ENCODE measurements at regions not wholly inside any gene's neighbourhood (a gene's known extent, or its start where the extent isn't known, plus 50 kb on each side); places are given as distances from the start of the nearest gene placed in this dataset.

DNA sequence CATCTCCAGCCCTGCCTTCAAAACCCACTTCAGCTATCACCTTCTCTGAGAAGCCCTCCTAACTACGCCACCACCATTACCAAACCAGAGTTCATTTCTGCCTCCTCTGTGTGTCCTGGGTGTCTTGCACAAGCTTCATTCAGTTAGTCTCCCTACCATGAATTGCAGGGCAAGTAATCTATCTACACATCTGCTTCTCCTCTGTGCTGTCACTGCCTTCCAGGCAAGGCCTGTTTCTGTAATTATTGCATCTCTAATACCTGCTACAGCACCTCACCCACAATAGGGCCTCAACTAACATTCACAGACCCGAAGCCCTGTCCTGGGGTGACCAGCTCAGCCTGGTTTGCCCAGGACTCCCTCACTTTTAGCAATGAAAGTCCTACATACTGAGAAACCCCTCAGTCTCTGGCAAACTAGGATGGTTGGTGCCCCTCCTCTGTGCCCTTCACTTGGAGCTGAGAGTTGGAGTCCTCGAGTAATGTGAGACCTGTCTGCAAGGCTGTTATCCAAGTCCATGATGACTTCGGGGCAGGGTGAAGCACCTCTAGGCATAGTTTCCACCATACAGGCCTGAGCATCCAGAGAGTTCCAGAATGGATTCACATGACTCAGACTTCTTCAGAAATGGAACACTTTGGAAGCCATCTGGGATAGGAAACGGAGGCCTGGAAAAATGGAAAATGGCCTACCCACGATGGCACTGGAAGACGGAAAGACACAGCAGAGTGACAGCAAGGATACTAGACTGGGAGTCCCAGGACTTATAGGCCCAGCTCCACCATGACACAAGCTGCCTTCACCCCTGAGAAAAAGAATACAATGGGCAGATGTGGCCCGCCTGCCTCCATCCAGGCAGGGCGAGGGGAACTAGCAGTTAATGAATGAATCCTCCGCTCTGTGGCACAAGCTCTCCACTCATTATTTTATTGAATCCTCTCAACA, 269.3 kb downstream of the BUD13 start:
- DNase-seq = no peak

DNA sequence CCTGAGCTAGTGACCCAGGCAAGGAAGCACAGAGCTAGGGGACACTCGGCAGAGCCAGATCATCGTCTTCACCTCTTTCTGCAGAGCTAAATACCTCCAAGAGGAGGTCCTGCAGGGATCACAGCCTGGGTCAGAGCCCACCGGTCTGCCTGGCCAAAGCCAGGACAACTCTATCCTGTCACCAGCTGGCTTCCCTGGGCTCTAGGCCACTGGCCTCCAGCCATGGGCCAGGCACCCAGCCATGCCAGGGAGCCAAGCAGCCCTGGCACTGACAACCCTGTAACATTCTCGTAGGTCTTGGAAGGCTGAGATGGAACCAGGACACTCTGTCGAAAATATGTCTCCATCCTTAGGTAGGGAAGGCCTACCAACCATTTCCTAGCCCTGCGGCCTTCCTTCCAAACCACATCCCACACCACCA, 270.1 kb downstream of the BUD13 start:
- no peak for DNase-seq

DNA sequence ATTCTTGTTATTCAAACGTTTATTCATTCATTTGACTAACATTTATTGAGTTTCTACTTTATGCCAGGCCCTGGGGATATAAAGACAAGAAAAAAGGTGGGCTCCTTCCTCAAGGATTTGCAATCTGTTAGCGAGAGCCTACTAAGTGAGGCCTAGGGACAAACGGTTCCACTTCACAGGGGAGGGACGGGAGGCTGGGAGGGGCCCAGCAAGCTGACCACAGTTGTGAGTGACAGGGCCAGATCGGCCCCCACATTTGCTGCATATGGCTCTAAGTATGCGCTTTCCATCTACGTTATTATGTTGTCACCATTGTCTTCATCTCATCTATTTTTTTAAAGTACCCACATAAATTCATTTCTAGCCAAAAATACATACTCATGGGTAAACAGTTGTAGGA, 271.1 kb downstream of the BUD13 start:
- DNase-seq = no peak

DNA sequence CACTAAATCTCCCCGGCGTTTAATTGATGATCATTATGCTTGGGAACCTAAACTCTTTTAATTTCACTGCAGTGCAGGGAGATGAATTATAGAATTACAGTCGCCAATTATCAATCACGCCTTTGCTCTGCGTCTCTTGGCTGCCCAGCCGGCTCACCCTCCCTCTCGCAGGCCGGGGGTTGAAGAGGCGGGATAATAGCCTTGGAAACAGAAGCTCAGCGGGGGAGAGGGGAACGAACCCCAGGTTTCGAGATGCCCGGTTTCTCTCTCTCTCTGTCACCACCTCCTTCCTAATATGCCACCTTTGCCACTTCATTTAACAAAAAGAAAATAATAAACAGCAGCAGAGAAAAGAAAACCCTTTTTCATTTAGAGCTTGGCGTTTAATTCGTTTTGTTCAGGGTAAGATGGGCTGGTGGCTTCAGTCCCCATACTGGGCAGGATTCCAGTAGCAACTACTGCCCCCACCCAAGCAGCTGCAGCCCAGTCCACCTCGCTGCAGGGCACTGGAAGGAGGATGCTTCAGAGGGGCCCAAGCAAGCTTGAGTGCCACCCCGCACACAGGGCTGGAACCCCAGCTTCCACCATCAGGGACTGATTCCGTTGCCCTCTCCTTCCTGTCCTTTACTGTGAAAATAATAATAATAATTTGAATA, 271.7 kb downstream of the BUD13 start:
- DNase-seq = no peak

DNA sequence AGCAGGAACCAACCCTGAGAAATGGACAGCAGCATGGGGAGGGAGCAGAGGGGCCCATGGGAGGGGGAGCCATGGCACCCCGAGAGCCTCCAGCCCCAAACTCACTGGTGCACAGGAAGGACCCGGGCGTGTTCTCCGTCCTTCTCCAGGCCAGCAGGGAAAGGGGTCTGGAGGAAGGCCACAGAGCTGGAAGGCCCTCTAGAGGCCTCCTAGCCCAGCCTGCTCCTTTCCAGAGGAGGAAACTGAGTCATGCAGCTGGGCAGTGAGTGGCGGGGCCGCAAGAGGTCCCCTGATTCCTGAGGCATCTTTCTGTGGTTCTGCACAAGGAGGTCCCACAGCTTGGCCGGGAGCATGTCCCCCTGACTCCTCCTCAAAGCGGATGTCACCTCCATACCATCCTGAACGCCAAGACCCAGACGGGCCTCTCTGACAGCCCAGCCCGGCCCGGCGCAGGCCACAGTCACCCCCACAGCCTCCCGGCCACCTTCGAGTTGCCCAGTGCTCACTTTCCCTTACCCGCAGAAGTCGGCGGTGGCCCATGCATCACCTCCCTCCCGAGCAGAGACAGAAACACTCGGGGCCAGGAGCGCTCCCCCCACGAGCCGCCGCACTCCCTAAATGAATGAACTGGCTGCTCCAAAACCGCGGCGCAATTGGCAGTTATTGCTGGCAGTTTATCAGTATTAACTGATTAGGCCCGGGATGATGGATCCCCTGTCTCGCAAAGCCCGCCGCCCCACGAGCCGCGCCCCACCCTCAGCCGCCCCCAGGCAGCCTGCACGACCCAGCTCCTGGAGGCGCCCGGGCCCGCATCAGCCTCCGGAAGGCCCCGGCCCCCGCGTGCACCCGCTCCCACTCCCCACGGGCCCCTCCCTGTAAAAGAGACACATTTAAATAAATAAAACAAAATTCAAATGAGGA, 272.5 kb downstream of the BUD13 start:
- DNase-seq = no peak

DNA sequence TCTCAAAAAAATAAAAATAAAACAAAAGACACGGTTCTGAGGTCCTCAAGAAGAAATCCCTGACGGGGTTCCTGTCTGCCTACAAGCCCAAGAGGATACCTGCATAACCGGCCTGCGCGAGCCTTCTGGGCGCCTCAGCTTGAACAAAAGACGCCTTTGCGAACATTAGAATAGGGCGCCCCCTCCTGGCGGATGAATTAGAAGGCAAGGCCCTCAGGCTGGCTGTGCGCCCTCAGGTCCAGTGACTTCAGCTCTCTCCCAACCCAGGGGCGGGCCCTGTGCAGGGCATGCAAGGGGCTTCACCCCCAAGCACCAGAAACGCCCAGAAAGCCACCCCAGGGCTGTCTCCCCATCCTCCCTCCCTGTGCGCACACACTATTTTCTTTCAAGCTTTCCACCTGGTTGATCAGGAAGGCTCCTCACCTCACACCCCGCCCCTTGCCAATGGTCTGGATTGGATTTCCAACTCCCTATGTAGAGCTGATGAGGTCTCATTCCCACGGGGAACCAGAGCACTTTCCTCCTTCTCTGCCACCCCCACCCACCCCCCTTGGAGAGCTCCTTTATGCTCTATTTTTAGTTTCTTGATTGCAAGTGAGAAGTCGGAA, 273.3 kb downstream of the BUD13 start:
- DNase-seq = peak; percentile 76

DNA sequence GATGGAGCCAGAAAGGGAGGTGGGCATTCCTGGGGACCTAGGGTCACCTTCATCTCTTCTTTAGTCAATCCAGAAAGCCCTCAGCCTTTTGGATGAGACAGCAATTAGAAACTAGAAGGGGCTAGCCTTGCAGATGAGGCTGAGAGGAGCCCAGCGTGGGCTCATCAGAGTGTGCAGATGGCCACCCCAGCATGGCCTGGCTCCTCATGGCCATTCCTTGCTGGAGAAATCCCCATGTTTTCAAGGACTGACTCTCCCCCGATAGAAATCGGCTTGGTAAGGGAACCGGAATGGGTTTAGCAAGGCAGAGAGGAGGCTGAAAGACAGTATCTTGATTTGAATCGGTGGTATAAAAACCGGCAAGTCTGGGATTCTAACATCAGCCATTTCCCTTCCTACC, 274.6 kb downstream of the BUD13 start:
- DNase-seq = no peak

DNA sequence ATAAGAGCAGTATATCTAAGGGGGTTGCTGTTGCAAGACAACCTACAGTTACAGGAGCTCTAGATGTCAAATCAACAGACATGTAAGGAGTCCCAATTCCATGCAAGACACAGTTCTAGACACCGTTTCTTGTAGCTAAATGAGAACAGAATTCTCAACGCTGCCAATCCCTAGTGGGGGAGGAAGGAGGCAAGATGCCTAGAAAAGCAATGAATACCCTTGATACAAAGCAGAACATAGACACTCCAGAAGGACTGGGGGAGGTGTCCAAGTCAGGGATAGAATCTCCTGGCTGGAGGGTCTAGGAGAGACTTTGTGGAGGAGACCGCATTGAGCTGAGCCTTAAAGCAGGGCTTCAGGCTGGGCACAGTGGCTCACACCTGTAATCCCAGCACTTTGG, 280.2 kb downstream of the BUD13 start:
- no peak for DNase-seq

DNA sequence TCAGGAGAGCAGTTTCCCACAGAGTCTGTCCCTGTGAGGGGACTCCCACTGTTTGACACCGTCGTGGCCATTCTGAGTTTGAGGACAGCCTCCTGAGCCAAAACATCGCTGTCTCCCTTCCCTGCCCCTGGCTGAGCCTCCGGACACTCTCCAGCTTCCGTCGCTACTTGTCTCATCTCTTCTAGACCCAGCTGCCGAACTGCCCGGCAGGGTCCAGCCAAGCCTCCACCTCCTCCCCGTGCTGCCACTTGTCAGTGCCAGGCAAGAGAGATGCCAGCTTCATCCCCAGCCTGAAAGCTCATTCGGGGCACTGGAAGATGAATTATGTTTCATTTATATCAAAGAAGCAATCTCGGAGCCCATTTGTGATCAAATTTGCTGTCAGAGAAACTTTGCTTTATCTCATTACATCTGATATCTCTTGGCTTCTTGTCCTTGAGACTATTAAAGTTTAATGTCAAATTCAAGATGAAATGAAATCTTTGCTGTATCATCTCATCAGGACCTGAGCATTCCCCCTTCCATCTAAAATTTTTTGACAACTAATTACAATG, 283.9 kb downstream of the BUD13 start:
- DNase-seq = no peak

DNA sequence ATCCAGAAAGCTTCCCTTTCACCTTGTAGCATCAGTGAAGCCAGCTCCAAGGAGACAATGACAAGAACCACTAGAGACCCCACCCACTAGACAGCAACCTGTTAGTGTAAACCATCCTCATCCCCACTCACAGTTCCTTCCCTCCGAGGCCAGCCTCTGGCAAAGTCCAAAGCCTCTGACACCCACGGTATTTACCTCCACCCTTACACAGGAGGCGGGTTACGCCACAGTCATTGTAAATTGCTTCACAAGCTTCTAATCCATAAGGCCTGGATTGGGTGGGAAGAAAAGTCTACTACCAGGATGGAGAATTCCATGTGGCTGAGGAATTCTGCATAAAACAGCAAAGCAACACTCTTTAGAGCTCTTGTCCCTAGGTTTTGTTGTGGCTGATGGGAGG, 287.4 kb downstream of the BUD13 start:
- no peak for DNase-seq

DNA sequence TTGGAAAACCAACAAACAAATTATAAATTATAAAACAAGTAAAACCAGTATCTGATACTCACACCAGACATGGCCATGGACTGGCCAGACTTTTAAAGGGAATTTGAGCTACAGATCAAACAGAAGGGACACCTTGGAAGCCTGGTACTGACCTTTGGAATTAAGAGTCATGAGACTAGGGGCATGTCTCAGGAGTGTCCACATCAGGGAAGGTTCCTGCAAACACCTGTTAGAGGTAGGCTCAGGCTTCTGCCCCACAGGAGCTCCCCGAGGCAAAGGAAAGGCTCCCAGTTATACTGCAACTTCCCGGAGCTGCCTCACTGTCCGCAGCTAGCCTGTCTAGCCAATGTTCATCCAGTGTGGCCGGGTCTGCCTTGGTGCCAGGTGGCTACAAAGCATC, 290.1 kb downstream of the BUD13 start:
- DNase-seq = no peak

DNA sequence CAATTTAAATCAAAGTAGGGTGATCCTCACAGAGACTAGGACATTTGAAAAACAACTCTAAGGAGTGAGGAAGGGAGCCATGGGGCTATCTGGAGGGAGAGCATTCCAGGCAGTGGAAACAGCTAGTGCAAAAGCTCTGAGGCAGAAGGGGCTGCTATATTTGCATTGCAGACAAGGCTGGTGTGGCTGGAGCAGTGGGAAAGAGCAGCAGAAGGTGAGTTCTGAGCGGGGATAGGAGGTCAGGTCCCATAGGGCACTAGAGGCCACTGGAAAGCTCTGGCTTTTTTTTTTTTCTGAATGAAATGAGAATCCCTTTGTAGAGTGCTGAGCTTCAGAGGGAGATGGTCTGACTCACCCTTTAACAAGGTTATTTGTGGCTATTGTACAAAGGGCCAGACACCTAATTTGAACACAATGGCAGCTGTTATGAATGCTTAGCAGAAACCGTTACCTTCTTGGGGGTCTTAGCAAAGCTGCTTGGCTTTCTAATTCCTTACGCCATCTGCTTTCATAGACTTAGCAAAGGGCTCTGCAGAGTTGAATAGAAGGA, 291.6 kb downstream of the BUD13 start:
- DNase-seq = no peak

DNA sequence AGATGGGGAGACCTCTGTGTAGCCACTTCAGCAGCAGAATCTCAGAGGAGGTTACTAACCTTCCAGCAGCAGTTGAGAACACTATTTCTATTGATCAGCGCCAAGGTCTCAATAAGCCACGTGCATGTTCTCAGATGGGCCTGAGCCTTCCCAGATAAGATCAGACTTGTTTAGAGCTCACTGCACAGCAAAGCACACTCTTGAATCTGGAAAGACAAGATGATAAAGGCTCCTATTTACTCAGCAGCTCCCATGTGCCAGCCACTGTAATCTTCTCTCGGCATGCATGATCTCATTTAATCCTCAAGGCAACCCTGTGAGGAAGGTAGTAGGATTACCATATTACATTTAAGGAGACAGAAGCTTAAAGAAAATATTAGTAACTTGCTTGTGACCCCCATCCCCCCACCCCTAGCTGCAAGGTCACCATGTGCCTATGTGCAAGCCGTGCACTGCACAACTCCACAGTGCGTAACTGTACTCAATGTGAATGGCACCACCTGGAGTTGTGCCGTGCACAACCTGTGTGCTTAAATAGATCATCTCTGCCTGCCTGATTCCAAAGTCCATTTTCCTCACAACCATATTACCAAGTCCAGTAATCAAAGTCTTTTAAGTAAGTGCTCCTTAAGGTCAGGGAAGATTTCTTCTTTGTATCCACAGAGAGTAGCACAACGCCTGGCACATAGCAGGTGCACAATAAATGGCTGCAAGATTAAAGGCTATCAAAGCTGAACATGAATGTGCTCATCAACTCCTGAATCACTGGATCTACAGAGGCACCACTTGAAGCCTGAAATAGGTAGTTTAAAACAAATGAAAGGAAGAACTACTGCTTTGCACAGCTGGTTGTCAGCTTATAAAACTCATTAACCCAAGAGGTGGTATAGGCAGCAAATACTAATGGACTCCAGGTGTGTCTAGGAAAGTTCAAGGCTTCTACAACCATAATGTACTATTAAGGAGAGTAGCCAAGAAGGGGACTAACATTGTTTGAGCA, 293.8 kb downstream of the BUD13 start:
- DNase-seq = no peak

DNA sequence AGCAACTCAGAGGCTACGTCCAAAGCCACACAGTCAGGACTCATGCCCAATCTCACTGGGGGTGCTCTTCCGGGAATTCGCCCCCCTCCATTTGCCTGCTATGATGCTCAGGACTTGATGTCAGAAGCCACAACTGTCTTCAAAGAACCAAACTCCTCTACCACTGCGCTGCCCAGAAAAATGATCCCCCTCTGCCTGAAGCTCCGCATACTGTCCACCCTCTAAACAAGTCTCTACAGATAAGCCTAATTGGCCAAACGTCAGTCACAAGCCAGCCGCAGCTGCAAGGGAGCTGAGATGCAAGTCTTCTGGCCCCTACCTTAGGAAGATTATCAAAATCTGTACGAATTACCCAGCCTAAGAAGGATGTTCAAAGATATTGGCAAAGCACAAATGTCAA, 294.6 kb downstream of the BUD13 start:
- no peak for DNase-seq

DNA sequence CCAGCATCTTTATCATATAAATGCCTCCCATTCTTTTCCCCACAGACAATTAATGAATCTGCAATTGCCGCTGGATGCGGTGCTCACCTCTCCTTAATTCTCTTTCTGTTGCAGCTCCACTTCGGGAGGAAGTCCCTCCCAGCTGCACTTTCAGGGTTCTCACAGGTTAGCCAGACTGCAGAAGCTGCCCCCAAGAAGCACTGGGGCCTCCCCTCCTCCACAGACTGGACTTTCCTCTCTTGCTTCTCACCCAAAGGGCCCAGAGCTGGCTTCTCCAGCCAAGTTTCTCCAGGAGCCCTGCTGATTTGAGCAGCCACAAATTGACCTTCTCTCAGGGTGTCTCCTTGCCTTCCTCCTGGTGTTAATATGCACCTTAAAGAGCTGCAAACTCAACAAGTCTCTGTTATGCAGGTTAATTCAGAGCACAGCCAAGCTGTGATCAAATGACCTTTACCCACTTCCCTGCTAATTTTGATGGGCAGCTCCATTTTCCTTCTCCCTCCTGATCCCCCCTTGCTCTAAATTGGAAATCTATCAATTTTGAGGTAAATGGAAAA, 298.9 kb downstream of the BUD13 start:
- no peak for DNase-seq

DNA sequence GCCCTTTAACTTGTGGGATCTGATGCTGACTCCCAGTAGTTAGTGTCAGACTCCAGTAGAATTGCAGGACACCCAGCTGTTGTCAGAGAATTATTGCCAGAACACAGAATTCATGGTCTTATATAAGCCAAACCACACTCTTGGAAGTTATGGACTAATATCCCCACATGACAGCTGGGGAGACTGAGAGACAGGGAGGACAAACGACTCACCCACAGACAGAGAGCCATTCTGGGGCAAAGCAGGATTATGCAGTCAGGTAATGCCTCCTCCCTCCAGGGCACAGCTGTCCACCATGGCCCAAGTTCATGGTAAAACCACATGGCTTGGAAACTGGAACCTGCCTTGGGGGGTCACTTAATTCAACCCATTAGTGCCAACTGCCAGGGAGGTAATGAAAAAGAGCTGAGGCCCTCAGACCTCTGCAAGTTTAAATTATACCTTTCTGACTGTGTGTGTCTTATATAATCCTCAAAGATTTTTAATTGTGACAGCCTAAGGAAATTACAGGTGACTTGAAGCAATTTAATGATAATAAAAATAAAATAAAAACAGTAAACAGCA, 299.5 kb downstream of the BUD13 start:
- no peak for DNase-seq

DNA sequence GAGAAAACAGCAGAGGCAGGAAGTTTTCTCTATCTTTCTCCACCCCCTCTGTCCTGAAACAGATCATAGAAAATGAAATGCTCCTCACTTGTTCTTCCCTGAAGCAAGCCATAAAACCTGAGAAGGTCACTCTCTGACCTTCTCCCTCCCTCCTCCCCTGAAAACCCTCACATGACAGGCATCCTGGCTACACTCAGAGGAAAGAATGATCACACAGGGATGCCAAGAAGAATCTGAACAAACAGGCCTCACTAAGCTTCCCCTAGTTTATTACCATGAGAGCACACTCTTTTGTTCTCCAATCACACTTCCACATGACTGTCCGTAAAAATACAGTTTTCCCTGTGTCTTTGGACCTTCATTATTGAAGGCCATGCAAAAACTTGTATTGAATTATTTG, 300.1 kb downstream of the BUD13 start:
- DNase-seq = no peak

DNA sequence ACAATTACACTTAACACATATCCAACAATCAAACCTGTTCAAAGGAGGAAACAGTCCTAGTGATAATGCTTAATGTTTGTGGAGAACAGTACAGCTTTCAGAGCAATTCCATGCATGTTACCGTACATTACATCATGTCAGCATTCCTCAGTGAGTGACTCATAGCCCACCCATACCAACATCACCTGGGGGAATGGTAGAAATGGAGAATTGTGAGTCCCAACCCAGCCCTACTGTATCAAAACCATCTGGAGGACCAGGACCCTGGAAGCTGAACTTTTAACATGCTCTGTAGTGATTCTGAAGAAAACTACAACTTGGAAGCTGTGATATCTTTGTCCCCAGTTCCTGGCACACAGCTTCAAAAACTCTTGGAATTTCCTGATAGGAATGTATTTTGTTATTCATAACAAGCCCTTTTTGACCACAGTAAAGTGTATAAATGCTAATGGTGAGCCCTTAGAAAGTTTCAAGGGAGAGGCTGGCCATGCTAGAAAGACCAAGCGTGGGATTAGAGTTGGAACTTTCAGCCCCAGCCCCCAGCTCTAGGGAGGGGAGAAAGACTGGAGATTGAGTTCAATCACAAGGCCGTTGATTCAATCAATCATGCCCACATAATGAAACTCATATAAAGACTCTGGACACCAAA, 301.1 kb downstream of the BUD13 start:
- DNase-seq = no peak

DNA sequence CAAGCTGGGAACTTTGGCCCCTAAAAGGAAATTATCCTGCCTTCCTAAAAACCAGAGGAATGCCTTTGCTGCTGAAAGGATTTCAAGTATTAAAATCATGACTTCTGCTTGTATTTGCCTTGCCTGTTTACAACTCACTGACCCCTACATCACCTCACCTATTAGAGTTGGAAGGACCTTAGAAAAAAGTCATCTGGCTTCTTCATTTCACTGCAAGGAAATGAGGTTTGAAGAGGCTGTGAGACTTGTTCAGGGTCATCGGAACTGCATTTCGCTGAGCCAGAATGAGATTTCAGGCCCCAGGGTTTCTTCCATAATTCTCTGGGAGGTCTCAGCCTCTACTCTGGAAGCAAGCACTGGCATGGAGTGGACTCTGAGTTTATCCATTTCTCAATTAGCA, 304.1 kb downstream of the BUD13 start:
- no peak for DNase-seq

DNA sequence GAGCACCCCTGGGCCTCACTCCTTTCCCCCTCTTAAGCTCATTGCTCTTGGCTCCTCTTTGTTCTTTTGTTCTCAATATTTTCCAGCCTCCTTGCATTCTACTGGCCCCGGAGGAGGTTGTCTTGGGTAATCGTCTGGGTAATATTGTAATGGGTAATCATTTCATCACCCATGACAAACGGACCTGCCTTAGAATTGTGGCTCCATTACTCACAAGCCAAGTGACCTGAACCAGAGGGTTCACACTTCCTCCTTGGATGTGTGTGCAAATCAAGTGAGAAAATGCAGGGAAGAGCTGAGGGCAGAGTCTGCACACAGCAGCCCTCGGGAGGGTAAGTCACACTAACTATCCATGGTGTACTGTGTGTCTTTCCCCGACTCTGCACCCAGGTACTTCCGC, 305.0 kb downstream of the BUD13 start:
- no peak for DNase-seq

All from left hindlimb (tissue), 1 donor.